ENCODE measurements at regions not wholly inside any gene's neighbourhood (a gene's known extent, or its start where the extent isn't known, plus 50 kb on each side); places are given as distances from the start of the nearest gene placed in this dataset.
"Not testable (repeated sequence)": the region's sequence is repeated elsewhere in the genome, so short reads cannot be mapped to it uniquely, and the experiment has no call there.

DNA sequence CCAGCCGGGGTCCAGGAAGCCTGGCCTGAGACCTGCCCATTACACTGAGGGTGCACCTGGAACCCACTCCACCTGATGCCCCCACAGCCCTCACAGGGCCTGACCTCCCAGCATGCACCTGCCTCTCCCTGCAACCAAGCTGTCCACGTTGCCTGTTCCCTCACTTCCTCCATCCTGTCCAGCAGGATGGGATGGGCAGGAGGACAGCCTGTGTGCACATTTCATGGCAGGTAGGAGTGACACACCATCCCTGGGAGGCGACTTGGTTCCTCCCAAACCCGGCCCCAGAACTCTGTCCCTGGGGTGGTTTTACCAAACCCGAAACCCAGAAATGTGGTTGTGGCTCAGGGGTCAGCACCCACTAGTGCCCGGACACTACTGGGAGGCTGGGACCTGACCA lies 203.8 kb upstream of the ZNF519 start:
- DNase-seq (ENCODE audit: low spot score): not testable (repeated sequence)

DNA sequence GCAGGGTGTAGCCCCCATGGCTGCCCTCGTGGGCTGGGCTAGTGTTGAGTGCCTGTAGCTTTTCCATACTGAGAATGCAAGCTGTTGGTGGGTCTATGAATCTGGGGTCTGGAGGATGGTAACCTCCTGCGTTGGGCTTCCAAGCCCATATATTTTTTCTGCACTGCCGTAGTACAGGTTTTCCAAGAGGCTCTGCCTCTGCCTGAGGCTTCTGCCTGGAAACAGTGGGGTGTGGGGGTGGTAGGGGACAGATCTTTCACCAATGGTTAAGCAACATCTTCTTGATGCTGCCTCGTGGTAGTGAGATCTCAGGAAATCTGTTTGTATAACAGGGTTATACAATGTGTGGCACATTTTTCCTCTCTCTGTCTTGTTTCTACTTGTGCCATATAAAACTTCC lies 189.0 kb upstream of the ZNF519 start:
- DNase-seq (ENCODE audit: low spot score): not testable (repeated sequence)

DNA sequence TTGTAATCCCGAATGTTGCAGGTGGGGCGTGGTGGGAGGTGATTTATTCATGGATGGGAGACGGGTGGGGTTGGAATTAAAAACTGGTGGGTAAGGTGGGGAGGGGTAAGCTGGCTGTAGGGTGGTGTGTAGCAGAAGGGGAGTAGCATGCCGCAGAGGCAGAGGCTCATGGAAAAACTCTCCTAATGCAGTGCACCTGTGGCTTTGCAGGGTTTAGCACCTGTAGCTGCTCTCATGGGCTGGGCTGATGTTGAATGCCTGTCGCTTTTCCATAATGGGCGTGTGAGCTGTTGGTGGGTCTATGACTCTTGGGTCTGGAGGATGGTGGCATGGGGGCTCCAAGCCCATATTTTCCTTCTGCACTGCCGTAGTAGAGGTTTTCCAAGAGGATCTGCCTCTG lies 169.0 kb upstream of the ZNF519 start:
- DNase-seq (ENCODE audit: low spot score): not testable (repeated sequence)

DNA sequence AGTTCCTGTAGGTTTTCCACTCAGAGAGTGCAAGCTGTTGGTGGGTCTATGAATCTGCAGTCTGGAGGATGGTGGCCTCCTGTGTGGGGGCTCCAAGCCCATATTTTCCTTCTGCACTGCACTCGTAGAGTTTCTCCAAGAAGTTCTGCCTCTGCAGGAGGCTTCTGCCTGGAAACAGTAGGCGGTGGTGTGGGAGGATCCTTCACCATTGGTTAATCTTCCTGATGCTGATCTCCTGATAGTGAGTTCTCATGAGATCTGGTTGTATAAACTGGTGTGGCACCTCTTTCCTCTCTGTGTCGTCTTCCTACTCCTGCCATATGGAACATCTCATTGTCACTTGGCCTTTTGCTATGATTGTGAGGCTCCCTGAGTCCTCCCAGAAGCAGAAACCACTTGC lies 162.8 kb upstream of the ZNF519 start:
- DNase-seq (ENCODE audit: low spot score): not testable (repeated sequence)

DNA sequence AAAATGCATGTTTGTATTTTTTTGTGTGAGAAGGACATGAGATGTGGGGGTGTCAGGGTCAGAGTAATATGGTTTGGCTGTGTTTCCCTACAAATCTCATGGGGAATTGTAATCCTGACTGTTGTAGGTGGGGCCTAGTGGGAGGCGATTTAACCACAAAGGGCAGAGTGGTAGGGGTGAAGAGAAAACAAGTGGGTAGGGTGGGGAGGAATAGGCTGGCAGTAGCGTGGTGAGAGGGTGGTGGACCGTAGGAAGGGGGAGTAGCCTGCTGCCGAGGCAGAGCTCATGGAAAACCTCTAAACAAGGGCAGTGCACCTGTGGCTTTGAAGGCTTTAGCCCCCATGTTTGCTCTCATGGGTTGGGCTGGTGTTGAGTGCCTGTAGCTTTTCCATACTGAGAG lies 152.8 kb upstream of the ZNF519 start:
- no peak for DNase-seq (ENCODE audit: low spot score)

DNA sequence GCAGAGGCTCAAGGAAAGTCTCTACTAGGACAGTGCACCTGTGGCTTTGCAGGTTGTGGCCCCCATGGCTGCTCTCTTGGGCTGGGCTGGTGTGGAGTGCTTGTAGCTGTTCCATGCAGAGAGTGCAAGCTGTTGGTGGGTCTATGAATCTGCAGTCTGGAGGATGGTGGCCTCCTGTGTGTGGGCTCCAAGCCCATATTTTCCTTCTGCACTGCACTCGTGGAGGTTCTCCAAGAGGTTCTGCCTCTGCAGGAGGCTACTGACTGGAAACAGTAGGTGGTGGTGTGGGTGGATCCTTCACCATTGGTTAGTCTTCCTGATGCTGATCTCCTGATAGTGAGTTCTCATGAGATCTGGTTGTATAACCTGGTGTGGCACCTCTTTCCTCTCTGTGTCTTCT lies 143.2 kb upstream of the ZNF519 start:
- DNase-seq (ENCODE audit: low spot score): not testable (repeated sequence)

DNA sequence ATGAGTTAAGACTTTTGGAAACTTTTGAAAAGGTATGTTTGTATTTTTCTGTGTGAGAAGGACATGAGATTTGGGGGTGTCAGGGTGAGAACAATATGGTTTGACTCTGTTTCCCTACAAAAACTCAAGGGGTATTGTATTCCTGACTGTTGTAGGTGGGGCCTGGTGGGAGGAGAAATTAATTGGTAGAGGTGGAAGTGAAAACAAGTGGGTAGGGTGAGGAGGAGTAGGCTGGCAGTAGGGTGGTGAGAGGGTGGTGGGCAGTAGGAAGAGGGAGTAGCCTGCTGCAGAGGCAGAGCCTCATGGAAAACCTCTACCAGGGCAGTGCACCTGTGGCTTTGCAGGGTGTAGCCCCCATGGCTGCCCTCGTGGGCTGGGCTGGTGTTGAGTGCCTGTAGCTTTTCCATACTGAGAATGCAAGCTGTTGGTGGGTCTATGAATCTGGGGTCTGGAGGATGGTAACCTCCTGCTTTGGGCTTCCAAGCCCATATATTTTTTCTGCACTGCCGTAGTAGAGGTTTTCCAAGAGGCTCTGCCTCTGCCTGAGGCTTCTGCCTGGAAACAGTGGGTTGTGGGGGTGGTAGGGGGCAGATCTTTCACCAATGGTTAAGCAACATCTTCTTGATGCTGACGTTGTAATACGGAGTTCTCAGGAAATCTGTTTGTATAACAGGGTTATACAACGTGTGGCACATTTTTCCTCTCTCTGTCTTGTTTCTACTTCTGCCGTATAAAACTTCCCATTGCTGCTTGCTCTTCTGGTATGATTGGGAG lies 133.6 kb upstream of the ZNF519 start:
- DNase-seq (ENCODE audit: low spot score): not testable (repeated sequence)

DNA sequence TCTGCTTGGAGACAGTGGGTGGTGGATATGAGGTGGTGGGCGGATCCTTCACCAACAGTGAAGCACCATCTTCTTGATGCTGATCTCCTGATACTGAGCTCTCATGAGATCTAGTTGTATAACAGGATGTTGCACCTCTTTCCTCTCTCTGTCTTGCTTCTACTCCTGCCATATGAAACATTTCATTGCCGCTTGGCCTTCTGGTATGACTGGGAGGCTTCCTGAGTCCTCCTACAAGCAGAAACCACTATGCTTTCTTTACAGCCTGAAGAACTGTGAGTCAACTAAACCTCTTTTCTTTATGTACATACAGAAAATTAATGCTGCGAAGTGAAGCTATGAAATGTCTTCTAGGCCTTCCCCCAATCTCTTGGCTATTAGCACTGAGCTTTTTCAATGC lies 130.6 kb upstream of the ZNF519 start:
- not testable (repeated sequence) for DNase-seq (ENCODE audit: low spot score)

DNA sequence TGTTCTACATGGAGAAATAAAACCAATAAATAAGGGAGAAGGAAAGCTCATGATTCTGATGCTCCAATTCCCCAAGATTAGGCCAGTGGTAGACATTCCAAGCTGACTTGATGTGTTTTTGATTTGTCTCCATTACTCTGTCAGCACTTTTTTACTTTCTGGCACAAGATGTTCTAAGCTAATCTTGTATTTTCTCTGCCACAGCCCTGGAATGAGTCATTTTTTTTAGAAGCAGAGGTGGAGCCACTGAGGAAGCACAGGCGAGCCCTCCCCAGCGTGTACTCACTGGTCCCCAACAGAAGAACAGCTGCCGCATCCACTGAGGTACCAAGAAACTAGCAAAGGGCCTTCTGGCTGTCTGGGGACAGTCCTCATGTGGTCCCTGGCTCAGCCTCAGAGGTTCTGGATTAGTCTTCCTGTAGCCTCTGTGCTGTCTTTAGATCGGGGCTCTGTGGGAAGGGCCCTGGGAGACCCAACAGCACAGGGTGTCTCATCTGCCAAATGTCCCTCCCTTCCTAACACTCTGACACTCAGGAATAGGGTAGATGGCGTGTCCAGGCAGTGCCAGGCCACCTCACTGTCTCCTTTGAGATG lies 117.9 kb upstream of the ZNF519 start:
- not testable (repeated sequence) for DNase-seq (ENCODE audit: low spot score)

DNA sequence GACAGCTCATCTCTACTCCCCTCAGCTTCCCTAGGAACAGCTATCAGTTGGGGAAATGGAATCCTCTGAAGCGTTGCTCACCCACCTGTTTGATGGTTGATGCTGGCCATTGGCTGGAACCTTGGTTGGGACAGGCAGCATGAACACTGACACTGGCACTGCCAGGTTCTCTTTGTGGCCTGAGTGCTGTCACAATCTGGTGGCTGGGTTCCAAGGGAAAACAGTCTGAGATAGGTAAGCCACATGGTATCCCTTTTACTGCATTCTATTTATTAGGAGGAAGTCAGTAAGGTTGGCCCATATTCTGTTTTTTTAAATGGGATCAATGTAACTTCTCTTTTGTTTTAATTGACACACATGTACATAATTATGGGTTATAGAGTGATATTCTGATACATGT lies 107.0 kb upstream of the ZNF519 start:
- DNase-seq (ENCODE audit: low spot score): not testable (repeated sequence)

DNA sequence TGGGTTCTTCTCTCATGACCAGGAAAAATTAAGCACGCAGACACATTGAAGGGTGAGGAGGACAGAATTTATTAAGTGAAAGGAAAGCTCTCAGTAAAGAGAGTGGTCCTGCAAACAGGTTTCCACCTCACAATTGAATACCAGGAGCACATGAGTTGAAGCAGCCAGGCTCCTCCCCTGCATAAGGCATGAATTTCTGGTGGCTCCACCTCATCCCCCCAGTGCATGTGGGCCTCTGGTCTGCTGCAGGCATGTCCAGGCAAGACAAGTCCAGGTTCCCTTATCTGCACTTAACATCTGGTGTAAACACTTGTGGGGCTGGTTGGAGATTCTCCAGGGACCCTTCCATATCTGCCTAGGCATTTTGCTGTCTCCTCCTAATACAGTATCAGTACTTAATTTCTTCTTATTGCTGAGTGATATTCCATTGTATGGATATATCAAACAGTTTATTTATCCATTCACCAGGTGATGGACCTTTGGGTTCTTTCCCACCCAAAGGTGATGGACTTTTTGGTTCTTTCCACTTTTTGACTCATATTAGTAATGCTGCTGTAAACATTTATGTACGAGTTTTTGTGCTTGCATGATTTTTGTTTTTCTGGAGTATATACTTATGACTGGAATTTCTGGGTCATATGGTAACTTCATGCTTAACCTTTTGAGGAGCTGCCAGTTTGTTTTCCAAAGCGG lies 104.3 kb upstream of the ZNF519 start:
- DNase-seq (ENCODE audit: low spot score): not testable (repeated sequence)

DNA sequence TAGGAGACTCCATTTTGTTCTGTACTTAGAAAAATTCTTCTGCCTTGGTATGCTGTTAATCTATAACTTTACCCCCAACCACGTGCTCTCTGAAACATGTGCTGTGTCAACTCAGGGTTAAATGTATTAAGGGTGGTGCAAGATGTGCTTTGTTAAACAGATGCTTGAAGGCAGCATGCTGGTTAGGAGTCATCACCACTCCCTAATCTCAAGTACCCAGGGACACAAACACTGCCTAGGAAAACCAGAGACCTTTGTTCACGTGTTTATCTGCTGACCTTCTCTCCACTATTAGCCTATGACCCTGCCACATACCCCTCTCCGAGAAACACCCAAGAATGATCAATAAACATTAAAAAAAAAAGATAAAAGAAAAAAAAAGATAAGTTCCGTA lies 93.0 kb upstream of the ZNF519 start:
- DNase-seq (ENCODE audit: low spot score): not testable (repeated sequence)

DNA sequence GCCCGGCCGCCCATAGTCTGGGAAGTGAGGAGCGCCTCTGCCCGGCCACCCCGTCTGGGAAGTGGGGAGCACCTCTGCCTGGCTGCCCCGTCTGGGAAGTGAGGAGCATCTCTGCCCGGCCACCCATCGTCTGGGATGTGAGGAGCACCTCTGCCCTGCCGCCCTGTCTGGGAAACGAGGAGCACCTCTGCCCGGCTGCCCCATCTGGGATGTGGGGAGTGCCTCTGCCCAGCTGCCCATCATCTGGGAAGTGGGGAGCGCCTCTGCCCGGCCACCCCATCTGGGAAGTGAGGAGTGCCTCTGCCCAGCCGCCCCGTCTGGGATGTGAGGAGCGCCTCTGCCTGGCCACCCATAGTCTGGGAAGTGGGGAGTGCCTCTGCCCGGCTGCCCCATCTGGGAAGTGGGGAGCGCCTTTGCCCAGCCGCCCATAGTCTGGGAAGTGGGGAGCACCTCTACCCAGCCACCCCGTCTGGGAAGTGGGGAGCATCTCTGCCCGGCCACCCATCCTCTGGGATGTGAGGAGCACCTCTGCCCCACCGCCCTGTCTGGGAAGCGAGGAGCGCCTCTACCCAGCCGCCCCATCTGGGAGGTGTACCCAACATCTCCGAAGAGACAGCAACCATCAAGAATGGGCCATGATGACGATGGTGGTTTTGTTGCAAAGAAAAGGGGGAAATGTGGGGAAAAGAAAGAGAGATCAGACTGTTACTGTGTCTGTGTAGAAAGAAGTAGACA lies 92.5 kb upstream of the ZNF519 start:
- not testable (repeated sequence) for DNase-seq (ENCODE audit: low spot score)

DNA sequence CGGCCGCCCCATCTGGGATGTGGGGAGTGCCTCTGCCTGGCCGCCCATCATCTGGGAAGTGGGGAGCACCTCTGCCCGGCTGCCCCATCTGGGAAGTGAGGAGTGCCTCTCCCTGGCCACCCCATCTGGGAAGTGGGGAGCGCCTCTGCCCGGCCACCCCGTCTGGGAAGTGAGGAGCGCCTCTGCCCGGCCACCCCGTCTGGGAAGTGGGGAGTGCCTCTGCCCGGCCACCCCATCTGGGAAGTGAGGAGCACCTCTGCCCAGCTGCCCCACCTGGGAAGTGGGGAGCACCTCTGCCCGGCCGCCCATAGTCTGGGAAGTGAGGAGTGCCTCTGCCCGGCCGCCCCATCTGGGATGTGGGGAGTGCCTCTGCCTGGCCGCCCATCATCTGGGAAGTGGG lies 91.7 kb upstream of the ZNF519 start:
- not testable (repeated sequence) for DNase-seq (ENCODE audit: low spot score)

DNA sequence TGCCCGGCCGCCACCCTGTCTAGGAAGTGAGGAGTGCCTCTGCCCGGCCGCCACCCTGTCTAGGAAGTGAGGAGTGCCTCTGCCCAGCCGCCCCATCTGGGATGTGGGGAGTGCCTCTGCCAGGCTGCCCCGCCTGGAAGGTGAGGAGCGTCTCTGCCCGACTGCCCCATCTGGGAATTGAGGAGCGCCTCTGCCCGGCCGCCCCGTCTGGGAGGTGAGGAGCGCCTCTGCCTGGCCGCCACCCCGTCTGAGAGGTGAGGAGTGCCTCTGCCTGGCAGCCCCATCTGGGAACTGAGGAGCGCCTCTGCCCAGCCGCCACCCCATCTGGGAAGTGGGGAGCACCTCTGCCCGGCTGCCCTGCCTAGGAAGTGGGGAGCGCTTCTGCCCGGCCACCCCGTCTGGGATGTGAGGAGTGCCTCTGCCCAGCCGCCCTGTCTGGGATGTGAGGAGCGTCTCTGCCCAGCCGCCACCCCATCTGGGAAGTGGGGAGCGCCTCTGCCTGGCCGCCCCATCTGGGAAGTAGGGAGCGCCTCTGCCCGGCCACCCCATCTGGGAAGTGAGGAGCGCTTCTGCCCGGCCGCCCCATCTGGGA lies 91.1 kb upstream of the ZNF519 start:
- DNase-seq (ENCODE audit: low spot score): not testable (repeated sequence)

DNA sequence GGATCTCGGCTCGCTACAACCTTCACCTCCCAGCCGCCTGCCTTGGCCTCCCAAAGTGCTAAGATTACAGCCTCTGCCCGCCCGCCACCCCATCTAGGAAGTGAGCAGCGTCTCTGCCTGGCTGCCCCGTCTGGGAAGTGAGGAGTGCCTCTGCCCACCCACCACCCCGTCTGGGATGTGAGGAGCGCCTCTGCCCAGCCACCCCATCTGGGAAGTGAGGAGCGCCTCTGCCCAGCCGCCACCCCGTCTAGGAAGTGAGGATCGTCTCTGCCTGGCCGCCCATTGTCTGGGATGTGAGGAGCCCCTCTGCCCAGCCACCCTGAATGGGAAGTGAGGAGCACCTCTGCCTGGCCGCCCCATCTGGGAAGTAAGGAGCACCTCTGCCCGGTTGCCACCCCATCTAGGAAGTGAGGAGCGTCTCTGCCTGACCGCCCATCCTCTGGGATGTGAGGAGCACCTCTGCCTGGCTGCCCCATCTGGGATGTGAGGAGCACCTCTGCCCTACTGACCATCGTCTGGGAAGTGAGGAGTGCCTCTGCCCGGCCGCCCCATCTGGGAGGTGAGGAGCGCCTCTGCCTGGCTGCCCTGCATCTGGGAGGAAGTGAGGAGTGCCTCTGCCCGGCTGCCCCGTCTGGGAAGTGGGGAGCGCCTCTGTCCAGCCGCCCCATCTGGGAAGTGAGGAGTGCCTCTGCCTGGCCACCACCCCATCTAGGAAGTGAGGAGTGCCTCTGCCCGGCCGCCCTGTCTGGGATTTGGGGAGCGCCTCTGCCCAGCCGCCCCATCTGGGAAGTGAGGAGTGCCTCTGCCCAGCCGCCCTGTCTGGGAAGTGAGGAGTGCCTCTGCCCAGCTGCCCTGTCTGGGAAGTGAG lies 90.4 kb upstream of the ZNF519 start:
- DNase-seq (ENCODE audit: low spot score): not testable (repeated sequence)

DNA sequence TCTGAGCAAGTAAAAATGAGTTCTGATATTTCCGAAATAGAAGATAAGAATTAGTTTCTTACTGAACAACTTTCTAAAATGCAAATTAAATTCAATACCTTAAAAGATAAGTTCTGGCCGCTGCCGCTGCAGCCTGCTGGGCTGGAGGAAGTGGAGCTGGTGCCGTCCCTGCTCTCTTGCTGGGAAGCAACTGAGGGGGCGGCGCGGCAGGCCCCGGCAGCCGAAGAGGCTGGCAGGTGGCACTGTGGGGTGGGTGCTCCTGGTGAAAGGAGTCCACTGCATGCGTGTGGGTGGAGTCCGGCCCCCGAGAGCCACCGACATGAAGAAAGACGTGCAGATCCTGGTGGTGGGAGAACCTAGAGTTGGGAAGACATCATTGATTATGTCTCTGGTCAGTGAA lies 89.5 kb upstream of the ZNF519 start:
- DNase-seq (ENCODE audit: low spot score): no peak

DNA sequence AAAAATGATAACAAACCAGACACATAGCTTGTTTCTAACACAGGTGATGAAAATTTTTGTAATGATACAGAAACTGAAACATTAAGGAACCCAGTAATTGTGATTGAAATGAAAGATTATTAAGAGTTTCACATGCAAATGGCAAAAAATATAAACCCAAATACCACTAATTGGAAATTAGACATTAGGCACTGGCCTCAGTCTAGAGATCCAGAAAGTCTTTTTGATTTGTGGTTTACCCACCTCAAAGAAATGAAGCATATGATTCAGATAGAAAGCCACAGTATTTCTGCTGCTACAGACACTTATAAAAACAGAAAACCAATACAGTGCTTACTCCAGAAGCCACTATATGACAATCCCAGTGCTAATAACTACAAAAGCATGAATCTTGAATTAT lies 83.7 kb upstream of the ZNF519 start:
- not testable (repeated sequence) for DNase-seq (ENCODE audit: low spot score)

DNA sequence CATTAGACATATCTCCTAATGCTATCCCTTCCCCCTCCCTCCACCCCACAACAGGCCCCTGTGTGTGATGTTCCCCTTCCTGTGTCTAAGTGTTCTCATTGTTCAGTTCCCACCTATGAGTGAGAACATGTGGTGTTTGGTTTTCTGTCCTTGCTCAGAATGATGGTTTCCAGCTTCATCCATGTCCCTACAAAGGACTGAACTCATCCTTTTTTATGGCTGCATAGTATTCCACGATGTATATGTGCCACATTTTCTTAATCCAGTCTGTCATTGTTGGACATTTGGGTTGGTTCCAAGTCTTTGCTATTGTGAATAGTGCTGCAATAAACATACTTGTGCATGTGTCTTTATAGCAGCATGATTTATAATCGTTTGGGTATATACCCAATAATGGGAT lies 71.2 kb upstream of the ZNF519 start:
- DNase-seq (ENCODE audit: low spot score): not testable (repeated sequence)

DNA sequence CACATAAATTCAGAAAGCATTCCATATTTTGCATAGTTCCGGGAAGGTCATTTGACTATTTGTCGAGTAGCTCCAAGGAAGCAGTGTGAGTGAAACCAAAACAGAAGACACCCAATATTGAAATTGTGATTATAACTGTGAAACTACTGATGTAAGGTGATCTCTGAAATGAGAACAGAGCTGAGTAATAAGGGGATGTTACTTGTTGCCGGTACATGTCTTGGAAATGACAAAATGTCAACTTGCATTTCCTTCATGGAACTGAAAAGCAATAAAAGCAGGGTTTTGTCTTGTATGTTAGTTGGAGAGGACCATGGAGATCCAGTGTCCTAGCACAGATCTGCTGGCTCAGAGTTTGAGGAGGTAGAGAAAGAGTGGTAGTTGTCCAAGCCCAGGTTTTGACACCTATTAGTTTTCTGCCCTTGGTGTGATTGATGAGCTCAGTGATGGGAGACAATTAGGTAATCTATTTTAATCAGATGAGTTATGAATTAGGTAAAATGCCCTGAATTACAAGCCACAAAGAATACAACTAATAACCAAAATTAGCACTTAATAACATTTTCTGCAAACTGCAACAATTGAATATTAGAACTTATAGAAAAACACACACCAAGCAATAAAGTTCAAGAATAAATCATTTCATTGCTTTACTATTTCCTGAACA lies 58.7 kb upstream of the ZNF519 start:
- not testable (repeated sequence) for DNase-seq (ENCODE audit: low spot score)
